IMR-90 (cell line): ENCODE measurements at regions not wholly inside any gene's neighbourhood (a gene's known extent, or its start where the extent isn't known, plus 50 kb on each side); places are given as distances from the start of the nearest gene placed in this dataset.

ENCODE experiments used
- ATAC-seq: fragments of 200-7000 bp; cut with Tn5 transposase; 2 replicates; pipeline ENCODE4 v1.9.1; 2020; ENCODE audit warnings: low read depth, mild to moderate bottlenecking, moderate library complexity
- BruUV-seq: library from RNA; stranded (reverse); fragments of 400-500 nt; replicated peaks from 2 replicates; lab custom pipeline; 2021; lab: Mats Ljungman, UMichigan
- CTCF ChIA-PET: fragments of 300-600 bp; formaldehyde crosslinking; extraction: SDS; loops from one replicate; lab custom pipeline; 2021; ENCODE audit warnings: antibody characterized with exemption; lab: Yijun Ruan, JAX
- POLR2A ChIA-PET: fragments of 300-600 bp; sonication (Branson Sonifier 250); formaldehyde crosslinking; loops from one replicate; lab custom pipeline; 2022; ENCODE audit warnings: antibody characterized with exemption; ENCODE audit not compliant: unreplicated experiment; lab: Charles Lee
- DNase-seq: peaks from one replicate; pipeline ENCODE4 v3.0.0; 2013
- H2AFZ ChIP-seq: replicated peaks from 2 replicates; pipeline ENCODE3; 2013; ENCODE audit warnings: low read length, mild to moderate bottlenecking; ENCODE audit not compliant: poor library complexity
- H2AK5ac ChIP-seq: 2 replicates; pipeline ENCODE4 v1.6.1; 2013; ENCODE audit warnings: low read depth, low read length, inconsistent platforms
- H2AK9ac ChIP-seq: replicated peaks from 2 replicates; pipeline ENCODE3; 2013; ENCODE audit warnings: mild to moderate bottlenecking, low read depth, low read length, moderate library complexity; ENCODE audit not compliant: poor library complexity
- H2BK120ac ChIP-seq: 2 replicates; pipeline ENCODE4 v1.6.1; 2013; ENCODE audit warnings: low read depth, low read length, inconsistent platforms
- H2BK15ac ChIP-seq: 3 replicates; pipeline ENCODE4 v1.6.1; 2013; ENCODE audit warnings: low read depth, low read length, inconsistent platforms
- H2BK20ac ChIP-seq: 2 replicates; pipeline ENCODE4 v1.6.1; 2013; ENCODE audit warnings: low read depth, mild to moderate bottlenecking, inconsistent platforms, low read length, moderate library complexity
- H2BK5ac ChIP-seq: 2 replicates; pipeline ENCODE4 v1.6.1; 2013; ENCODE audit warnings: mild to moderate bottlenecking, low read depth, low read length, inconsistent platforms; ENCODE audit not compliant: poor library complexity, severe bottlenecking
- H3K14ac ChIP-seq: replicated peaks from 2 replicates; pipeline ENCODE4 v1.6.1; 2013; ENCODE audit warnings: low read depth, low read length, inconsistent platforms
- H3K18ac ChIP-seq: 2 replicates; pipeline ENCODE4 v1.6.1; 2013; ENCODE audit warnings: low read depth, low read length, control low read depth
- H3K23ac ChIP-seq: 2 replicates; pipeline ENCODE4 v1.6.1; 2013; ENCODE audit warnings: low read depth, low read length, inconsistent platforms
- H3K27ac ChIP-seq: 2 replicates; pipeline ENCODE4 v1.5.1; 2013; ENCODE audit warnings: mild to moderate bottlenecking, control low read depth, low read length; ENCODE audit not compliant: insufficient read depth
- H3K27me3 ChIP-seq: 2 replicates; pipeline ENCODE4 v1.6.1; 2013; ENCODE audit warnings: low read length; ENCODE audit not compliant: control insufficient read depth, insufficient read depth
- H3K36me3 ChIP-seq: 2 replicates; pipeline ENCODE4 v1.6.1; 2013; ENCODE audit warnings: low read length, mixed read lengths; ENCODE audit not compliant: control insufficient read depth, insufficient read depth
- H3K4ac ChIP-seq: 2 replicates; pipeline ENCODE4 v1.6.1; 2013; ENCODE audit warnings: low read depth, low read length, inconsistent platforms
- H3K4me1 ChIP-seq: 2 replicates; pipeline ENCODE4 v1.6.1; 2013; ENCODE audit warnings: low read length, mixed read lengths; ENCODE audit not compliant: control insufficient read depth, insufficient read depth
- H3K4me2 ChIP-seq: 2 replicates; pipeline ENCODE4 v1.6.1; 2013; ENCODE audit warnings: low read depth, mild to moderate bottlenecking, control low read depth, low read length, moderate library complexity
- H3K4me3 ChIP-seq: 2 replicates; pipeline ENCODE4 v1.5.1; 2013; ENCODE audit warnings: low read depth, mild to moderate bottlenecking, control low read depth, low read length, moderate library complexity; ENCODE audit not compliant: insufficient read depth
- H3K56ac ChIP-seq: 2 replicates; pipeline ENCODE4 v1.6.1; 2013; ENCODE audit warnings: low read length, inconsistent platforms; ENCODE audit not compliant: insufficient read depth; ENCODE audit errors: extremely low read depth
- H3K79me1 ChIP-seq, 2 experiments: 2 replicates each; pipeline ENCODE4 v1.6.1; 2013; ENCODE audit warnings: low read length in 2 of 2, inconsistent platforms in 1 of 2, low read depth in 1 of 2
- H3K9ac ChIP-seq: 2 replicates; pipeline ENCODE4 v1.6.1; 2013; ENCODE audit warnings: low read depth, low read length, control low read depth
- H3K9me1 ChIP-seq: 2 replicates; pipeline ENCODE4 v1.6.1; 2013; ENCODE audit warnings: low read length, inconsistent platforms; ENCODE audit not compliant: insufficient read depth
- H3K9me3 ChIP-seq: 2 replicates; pipeline ENCODE4 v1.6.1; 2013; ENCODE audit warnings: low read length; ENCODE audit not compliant: control insufficient read depth, insufficient read depth
- H4K20me1 ChIP-seq: 2 replicates; pipeline ENCODE4 v1.6.1; 2013; ENCODE audit warnings: low read length, inconsistent platforms; ENCODE audit not compliant: insufficient read depth
- H4K5ac ChIP-seq: 2 replicates; pipeline ENCODE4 v1.6.1; 2013; ENCODE audit warnings: mild to moderate bottlenecking, low read depth, low read length, control low read depth
- H4K8ac ChIP-seq, 2 experiments: 2 replicates each; pipeline ENCODE4 v1.6.1; 2013; ENCODE audit warnings: low read depth in 2 of 2, low read length in 2 of 2, control low read depth in 1 of 2, inconsistent platforms in 1 of 2
- H4K91ac ChIP-seq: 2 replicates; pipeline ENCODE4 v1.6.1; 2013; ENCODE audit warnings: low read depth, low read length, inconsistent platforms; ENCODE audit not compliant: insufficient read depth
- MAZ ChIP-seq: IDR thresholded peaks from 2 replicates; pipeline ENCODE4 v1.6.1; 2012; ENCODE audit warnings: low read depth, mild to moderate bottlenecking, low read length, improper control_type of control experiment, moderate library complexity, borderline replicate concordance
- WGBS, 2 experiments: methylation state at CpG; one replicate each; pipeline versions ENCODE4 v1.1.5 to v1.1.7; 2013; ENCODE audit warnings: missing lambda C conversion rate in 2 of 2; ENCODE audit not compliant: insufficient read length in 1 of 2; ENCODE audit errors: extremely low coverage in 2 of 2; 5-methylcytosine and 5-hydroxymethylcytosine counted together
- dilution Hi-C: fragments of 300-500 bp; cut with HindIII; formaldehyde crosslinking; loops from one replicate; pipeline ENCODE4 v1.14.3; 2018; ENCODE audit warnings: low sequenced_read_pairs; ENCODE audit not compliant: unreplicated experiment
- in situ Hi-C: fragments of 300-500 bp; cut with MboI; formaldehyde crosslinking; loops from 3 replicates; pipeline ENCODE4 v1.14.3; 2019; ENCODE audit warnings: low sequenced_read_pairs, inconsistent platforms, mixed read lengths
- intact Hi-C: fragments of 100-400 bp; cut with micrococcal nuclease; formaldehyde crosslinking; loops from 2 replicates; pipeline ENCODE4 v1.10.0; 2022

DNA sequence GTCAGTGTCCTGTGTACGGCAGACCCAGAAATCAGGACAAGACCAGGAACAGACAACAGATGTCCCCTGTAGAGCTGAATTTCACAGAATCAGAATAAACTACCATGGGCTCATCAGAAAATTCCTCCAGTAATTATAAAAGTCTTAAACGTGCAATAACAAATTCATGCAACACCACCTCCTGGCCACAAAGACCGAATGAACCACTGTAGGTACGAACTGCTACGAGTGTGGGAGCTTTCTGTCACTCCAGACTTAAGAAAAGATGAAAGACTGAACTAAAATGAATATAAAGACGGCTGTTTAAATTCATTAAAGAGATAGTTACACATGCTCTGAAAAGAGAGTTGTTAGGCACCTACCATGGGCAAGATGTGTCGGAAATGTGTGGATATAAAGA, 333.5 kb downstream of the RRAGC start:
- H3K4me2 ChIP-seq: no peak overlapping the region
- H4K8ac ChIP-seq: no peak overlapping the region
- no peak overlapping the region for H4K91ac ChIP-seq
- H3K18ac ChIP-seq: no peak overlapping the region
- no peaks in the 10 kb centered on the region for H3K9me1 ChIP-seq
- no peak overlapping the region for H3K4ac ChIP-seq
- no peaks in the 10 kb centered on the region for H3K27me3 ChIP-seq
- H3K4me1 ChIP-seq: no peaks in the 10 kb centered on the region
- no peak for TF ChIP-seq MAZ
- H2BK20ac ChIP-seq: no peak overlapping the region
- no peak overlapping the region for H3K14ac ChIP-seq
- no TSS peak for BruUV-seq
- no peaks in the 10 kb centered on the region for H4K20me1 ChIP-seq
- WGBS, 2 experiments: 42% methylated on average over 2 of the region's 7 CpGs; no CpG with 5 or more reads in 1 of the 2 experiments
- H3K9me3 ChIP-seq: no peaks in the 10 kb centered on the region
- no peak overlapping the region for H2BK120ac ChIP-seq
- H3K27ac ChIP-seq: no peak overlapping the region
- dilution Hi-C loops: no loop called here
- intact Hi-C loops: no loop called here
- ATAC-seq: no peak
- no peak overlapping the region for H3K23ac ChIP-seq
- H2AK5ac ChIP-seq: no peak overlapping the region
- no peak overlapping the region for H2BK15ac ChIP-seq
- POLR2A ChIA-PET: no interaction called here
- no peak overlapping the region for H3K4me3 ChIP-seq
- no peak for DNase-seq
- CTCF ChIA-PET: no interaction called here
- no peaks in the 10 kb centered on the region for H3K36me3 ChIP-seq
- H3K9ac ChIP-seq: no peak overlapping the region
- no peak overlapping the region for H2AFZ ChIP-seq
- no peak overlapping the region for H2BK5ac ChIP-seq
- no peaks in the 10 kb centered on the region for H3K79me1 ChIP-seq
- H4K5ac ChIP-seq: no peak overlapping the region
- H2AK9ac ChIP-seq: no peak overlapping the region
- in situ Hi-C loops: no loop called here
- H3K56ac ChIP-seq: no peak overlapping the region
